DMS53 (cell line): ENCODE measurements at regions not wholly inside any gene's neighbourhood (a gene's known extent, or its start where the extent isn't known, plus 50 kb on each side); places are given as distances from the start of the nearest gene placed in this dataset.

ENCODE experiments used
- DNase-seq: peaks from one replicate; lab custom pipeline; 2025; lab: John Stamatoyannopoulos, UW

- DNase-seq: no peak
Observed at GRCh38 chr12:105843986-105844760, 294.6 kb downstream of the NUAK1 start.

DNA sequence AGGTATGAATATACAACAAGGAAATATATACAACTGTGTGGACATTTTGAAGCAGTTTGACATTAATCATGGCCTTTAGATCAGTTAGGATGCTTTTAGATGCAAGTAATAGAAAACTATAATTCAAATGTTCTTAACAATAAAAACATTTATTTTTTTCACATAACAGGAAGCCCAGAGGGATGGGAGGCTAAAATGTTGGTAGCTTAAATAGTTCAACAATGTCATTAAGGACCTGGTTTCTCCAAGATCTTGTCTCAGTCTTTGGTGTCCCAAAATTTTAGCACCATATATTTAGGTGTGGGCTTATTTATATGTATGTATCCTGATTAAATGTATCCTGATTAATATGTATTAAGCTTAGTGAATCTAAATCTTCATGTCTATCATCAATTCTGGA is 292.4 kb downstream of the NUAK1 start:
- no peak for DNase-seq

GRCh38 chr12:105847068-105847467 is 291.7 kb downstream of the NUAK1 start:
- DNase-seq: no peak

DNA sequence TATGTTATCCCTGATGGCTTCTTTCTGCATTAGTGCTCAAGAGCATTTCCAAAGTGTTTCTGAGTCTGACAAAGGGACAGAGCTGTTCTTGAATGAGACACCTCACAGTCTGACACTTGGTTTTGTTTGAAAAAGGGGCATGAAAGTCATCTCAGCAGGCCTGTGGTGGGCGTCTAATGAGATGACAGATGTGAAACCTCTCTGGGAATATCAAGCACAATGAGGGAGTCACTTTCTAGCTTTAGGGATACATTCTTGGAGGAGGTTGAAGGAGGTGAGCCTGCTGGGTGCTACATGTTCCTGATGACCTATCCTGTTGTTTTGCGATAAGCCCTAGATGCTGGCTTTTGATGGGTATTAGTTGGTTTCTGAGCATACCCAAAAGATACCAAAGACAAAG is 290.5 kb downstream of the NUAK1 start:
- no peak for DNase-seq

- DNase-seq: no peak
Observed at GRCh38 chr12:105850103-105850968, 288.4 kb downstream of the NUAK1 start.

GRCh38 chr12:105852496-105852895 is 286.3 kb downstream of the NUAK1 start:
- DNase-seq: no peak

DNA sequence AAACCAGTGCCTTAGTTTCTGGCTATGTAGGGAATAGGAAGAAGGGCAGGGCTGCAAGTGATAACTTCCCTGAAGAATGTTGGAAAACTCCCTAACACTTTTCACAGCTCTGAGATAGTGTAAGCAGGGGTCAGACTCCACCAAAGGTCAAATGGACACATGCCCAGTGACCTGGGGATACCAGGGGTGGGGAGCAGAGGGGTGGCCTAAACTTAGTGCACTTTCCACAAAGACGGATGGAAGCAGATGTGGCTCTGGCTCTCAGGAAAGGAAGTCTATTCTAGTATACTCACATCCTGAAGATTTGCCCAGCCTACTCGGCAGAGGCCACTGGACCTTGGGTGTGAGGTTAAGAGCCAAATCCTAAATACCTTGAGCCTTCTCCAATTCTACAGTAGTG is 285.8 kb downstream of the NUAK1 start:
- DNase-seq: no peak

GRCh38 chr12:105854071-105854470 is 284.7 kb downstream of the NUAK1 start:
- DNase-seq: no peak

DNA sequence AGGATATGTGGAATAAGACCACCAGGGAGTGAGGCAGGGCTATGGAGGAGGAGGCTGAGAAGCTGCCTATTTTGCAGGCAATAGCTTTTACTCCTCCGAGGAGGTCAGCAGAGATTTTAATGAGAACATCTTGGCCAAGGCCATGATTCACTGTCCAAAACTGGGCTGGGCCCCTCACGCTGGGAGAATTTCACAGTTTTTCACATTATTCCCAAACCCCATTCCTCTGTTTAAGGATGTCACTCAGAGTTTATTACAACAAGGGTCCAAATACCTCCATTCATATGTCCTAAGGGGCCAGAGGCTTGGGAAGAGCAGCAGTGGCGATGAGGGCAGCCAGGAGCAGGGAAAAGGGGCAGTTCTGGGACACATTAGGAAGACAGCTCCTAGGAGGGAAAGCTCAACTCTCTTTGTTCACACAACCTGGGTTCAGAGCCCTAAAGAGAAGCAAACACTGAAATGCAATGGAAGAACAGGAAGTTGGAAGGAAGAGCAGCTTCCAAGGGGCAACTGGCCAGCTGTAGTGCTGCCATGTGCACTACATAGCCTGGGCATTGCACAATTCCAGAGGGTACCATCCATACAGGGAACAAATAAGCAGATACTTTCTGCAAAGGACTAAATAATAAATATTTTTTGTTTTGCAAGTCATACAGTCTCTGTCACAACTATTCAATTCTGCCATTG is 283.2 kb downstream of the NUAK1 start:
- no peak for DNase-seq

GRCh38 chr12:105856048-105856405 is 282.7 kb downstream of the NUAK1 start:
- DNase-seq: no peak

DNA sequence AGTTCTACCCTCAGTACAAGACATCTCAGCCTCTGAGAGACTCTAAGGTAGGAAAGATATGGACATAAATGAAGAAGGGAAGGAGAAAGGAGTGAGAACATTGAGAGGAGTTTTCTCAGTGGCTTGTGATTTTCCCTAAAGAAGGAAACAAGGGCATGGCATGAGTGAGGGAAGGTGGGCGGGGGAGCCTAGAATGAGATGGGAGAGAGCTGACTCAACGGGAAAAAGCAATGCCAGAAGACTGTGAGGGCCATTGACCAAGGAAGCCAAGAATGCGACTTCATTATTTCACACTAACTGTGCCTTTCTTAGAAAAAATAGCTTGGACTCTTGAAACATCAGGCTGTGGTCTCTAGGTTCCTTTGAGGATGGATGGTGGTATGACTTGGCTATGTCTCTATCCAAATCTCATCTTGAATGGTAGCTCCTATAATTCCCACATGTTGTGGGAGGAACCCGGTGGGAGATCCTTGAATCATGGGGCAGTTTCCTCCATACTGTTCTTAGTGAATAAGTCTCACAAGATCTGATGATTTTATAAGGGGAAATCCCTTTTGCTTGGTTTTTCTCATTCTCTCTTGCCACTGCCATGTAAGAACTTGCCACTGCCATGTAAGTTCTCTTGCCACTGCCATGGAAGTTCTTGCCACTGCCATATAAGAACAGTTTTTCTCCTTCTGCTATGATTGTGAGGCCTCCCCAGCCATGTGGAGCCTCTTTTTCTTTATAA is 279.6 kb downstream of the NUAK1 start:
- peak; percentile 35 for DNase-seq

GRCh38 chr12:105860561-105861207 is 278.1 kb downstream of the NUAK1 start:
- DNase-seq: peak; percentile 100

DNA sequence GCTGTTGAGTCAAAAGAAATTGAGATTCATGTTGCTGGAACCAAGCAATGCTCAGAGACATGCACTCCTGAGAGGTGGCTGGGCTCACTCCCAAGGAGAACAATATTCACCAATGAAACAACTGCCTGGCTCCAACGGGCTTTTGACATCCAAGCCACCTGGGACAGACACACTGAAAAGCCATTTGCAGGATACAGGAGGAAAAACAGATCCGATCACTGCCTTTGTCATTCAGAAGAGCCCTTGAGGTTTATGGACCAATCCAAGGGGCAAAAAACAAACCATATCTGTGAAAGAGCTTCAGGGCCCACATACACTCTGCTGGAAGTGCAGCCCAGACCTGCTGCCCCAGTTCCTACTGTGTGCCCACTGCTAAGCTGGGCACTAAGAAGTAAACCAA is 277.5 kb downstream of the NUAK1 start:
- DNase-seq: peak; percentile 95

DNA sequence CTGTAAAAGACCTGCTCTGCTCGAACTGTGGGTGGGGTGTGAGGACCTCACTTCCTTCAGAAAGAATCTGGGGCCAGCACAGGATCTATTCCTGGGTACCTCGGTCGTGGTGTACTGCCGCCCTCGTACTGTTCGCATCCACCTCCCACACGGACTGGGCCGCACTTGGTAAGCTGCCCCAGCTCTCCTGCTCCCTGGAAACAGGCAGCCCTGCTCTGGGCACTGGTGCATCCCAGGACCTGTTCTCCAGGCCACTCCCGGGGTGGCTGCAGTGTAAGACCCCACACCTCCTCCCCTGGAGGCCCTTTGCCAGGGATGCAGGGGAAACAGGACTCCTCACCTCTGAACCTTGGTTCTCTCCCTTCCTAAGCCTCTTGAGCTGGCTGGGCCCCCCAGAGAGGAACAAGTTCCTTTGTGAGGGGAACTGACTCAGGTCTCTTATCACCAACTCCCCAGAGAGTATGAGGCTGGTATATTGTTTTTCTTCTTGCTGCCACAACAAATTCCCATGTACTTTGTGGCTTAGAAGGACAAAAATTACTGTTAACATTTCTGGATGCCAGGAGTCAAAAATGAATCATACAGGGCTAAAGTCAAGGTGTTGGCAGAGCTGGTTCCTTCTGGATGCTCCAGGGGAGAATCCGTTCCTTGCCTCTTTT is 276.5 kb downstream of the NUAK1 start:
- DNase-seq: no peak

DNA sequence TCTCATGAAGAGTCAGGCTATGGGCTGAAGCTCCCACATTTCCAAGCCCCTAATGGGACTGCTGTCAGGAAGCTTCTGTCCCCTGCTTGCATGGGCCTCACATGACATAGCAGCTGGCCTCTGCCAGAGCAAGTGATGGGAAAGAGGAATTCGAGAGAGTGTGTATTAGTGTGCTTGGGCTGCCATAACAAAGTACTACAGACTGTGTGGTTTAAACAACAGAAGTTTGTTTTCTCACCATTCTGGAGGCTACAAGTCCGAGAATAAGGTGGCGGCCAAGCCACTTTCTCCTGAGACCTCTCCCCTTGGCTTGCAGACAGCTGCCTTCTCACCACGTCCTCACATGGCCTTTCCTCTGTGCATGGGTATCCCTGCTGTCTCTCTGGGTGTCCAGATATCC is 274.4 kb downstream of the NUAK1 start:
- no peak for DNase-seq

DNA sequence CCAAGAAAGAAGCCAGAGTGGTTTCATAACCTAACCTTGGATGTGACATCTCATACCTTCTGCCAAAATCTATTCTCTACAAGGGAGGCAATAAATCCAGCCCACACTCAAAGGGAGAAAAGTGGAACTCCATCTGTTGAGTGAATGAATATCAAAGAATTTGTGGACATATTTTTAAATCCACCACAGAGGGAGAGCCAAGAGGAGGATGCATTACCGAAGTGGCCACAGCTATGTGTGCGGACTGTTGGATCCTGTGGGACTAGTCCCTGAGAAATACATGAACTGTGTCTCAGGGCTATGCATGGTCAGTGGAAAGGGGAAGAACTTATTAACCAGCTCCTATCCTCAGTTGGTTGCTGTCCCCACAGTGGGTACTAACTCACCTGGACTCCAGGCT is 273.9 kb downstream of the NUAK1 start:
- DNase-seq: no peak

DNA sequence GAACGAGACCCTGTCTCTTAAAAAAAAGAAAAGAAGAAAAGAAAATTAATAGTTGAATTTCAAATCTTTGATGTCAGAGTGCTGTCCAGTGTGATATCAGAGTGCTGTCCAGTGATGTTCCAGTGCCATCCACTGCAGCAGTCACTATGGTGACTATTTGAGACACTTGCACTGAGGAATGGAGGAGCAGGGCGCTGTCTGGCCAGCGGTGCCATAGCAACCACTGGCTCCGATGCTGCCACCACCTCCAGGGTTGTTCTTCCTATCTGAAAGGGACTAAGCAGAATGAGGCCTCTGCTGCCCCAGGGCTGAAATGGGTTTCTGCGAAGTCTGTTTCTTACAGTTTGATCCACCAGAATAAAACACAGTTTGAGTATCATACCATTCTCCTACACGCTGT is 272.9 kb downstream of the NUAK1 start:
- DNase-seq: peak; percentile 28

GRCh38 chr12:105874121-105874520 is 264.6 kb downstream of the NUAK1 start:
- DNase-seq: no peak

- peak; percentile 63 for DNase-seq
Observed at GRCh38 chr12:105876396-105876927, 262.3 kb downstream of the NUAK1 start.

DNA sequence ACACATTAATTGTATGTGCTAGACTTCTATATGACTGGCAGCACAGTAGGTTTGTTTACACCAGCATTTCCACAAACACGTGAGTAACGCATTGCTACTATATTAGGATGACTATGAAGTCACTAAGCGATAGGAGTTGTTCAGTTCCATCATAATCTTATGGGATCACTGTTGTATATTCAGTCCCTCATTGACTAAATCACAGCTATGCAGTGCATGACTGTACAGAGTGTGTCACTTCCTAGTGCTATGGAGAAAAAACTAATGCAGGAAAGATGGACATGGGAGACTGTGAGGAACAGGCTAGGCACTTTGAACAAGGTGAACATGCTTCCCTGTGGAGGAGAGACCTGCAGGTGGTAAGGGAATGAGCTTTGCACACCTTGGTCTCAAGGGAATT is 259.8 kb downstream of the NUAK1 start:
- DNase-seq: no peak
